ENCODE measurements at regions not wholly inside any gene's neighbourhood (a gene's known extent, or its start where the extent isn't known, plus 50 kb on each side); places are given as distances from the start of the nearest gene placed in this dataset.

- BruUV-seq (replicated peaks) = no TSS peak
- Histone ChIP-seq H3K27ac (ENCODE audit: low read length) (no peak overlapping the region), H3K4me3 (ENCODE audit: low read depth in 2 of 2, low read length in 2 of 2) (no peak overlapping the region), H3K36me3 (ENCODE audit: control insufficient read depth, insufficient read depth, low read length) (no peaks in the 10 kb centered on the region), H3K9me3 (ENCODE audit: control insufficient read depth, insufficient read depth, low read depth, low read length) (no peaks in the 10 kb centered on the region), H3K4me1 (ENCODE audit: control insufficient read depth, insufficient read depth, low read length) (no peaks in the 10 kb centered on the region), H3K27me3 (ENCODE audit: control insufficient read depth, insufficient read depth, low read length) (no peaks in the 10 kb centered on the region)
- CTCF ChIA-PET = no interaction called here
- intact Hi-C loops (cut with micrococcal nuclease; ENCODE audit: unreplicated experiment) = no loop called here
- ATAC-seq (no peak), DNase-seq (ENCODE audit: low read depth, low spot score) (no peak)
- POLR2A ChIA-PET = no interaction called here
- no peak for TF ChIP-seq POLR2AphosphoS5 (IDR thresholded peaks at IDR 0.05; ENCODE audit: low read depth, low read length)
- in situ Hi-C loops (cut with HindIII; ENCODE audit: low pct_unique_long_range_greater_than_20kb, low sequenced_read_pairs) = no loop called here
These were observed 487.0 kb downstream of the TRAM1L1 start for GRCh38 chr4:116598155-116598979.

- Histone ChIP-seq H3K27me3 (ENCODE audit: control insufficient read depth, insufficient read depth, low read length) (no peaks in the 10 kb centered on the region), H3K4me3 (ENCODE audit: low read depth in 2 of 2, low read length in 2 of 2) (no peak overlapping the region), H3K27ac (ENCODE audit: low read length) (no peak overlapping the region), H3K4me1 (ENCODE audit: control insufficient read depth, insufficient read depth, low read length) (no peaks in the 10 kb centered on the region), H3K36me3 (ENCODE audit: control insufficient read depth, insufficient read depth, low read length) (no peaks in the 10 kb centered on the region), H3K9me3 (ENCODE audit: control insufficient read depth, insufficient read depth, low read depth, low read length) (no peaks in the 10 kb centered on the region)
- TF ChIP-seq POLR2AphosphoS5 (IDR thresholded peaks at IDR 0.05; ENCODE audit: low read depth, low read length) (no peak), TCF7L2 (IDR thresholded peaks at IDR 0.05; ENCODE audit: low read depth, low read length) (no peak), SIN3A (IDR thresholded peaks at IDR 0.05; ENCODE audit: borderline replicate concordance, insufficient read depth, low read depth, low read length) (no peak), REST (IDR thresholded peaks at IDR 0.05; ENCODE audit: insufficient read depth in 1 of 2, low read depth in 2 of 2, low read length in 1 of 2) (no peak)
- TF ChIP-seq, protein P1, sequence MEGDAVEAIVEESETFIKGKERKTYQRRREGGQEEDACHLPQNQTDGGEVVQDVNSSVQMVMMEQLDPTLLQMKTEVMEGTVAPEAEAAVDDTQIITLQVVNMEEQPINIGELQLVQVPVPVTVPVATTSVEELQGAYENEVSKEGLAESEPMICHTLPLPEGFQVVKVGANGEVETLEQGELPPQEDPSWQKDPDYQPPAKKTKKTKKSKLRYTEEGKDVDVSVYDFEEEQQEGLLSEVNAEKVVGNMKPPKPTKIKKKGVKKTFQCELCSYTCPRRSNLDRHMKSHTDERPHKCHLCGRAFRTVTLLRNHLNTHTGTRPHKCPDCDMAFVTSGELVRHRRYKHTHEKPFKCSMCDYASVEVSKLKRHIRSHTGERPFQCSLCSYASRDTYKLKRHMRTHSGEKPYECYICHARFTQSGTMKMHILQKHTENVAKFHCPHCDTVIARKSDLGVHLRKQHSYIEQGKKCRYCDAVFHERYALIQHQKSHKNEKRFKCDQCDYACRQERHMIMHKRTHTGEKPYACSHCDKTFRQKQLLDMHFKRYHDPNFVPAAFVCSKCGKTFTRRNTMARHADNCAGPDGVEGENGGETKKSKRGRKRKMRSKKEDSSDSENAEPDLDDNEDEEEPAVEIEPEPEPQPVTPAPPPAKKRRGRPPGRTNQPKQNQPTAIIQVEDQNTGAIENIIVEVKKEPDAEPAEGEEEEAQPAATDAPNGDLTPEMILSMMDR (IDR thresholded peaks at IDR 0.05) = no peak
- ATAC-seq (no peak), DNase-seq (ENCODE audit: low read depth, low spot score) (no peak)
- in situ Hi-C loops (cut with HindIII; ENCODE audit: low pct_unique_long_range_greater_than_20kb, low sequenced_read_pairs) (no loop called here), intact Hi-C loops (cut with micrococcal nuclease; ENCODE audit: unreplicated experiment) (no loop called here)
- ChIA-PET CTCF (no interaction called here), POLR2A (no interaction called here)
- no TSS peak for BruUV-seq (replicated peaks)
These were observed 494.7 kb downstream of the TRAM1L1 start for GRCh38 chr4:116590648-116591047.

DNA sequence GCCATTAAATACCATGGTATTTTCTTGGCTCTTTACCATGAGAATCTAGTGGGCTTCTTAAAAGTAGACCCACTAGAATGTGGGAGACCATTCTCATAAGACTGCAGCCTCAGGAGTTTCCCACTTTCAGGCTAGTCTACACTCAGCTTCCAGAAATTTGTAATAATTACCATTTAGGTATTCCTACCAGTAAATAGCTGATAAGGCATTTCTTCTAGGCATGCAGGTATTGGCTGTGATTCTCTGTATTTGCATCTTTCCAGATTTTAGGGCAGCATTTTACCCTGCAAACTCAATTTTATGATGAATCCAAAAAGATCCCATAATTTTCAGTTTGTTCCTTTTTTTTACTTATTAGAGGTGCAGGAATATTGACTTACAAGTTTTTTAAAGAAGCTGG is 496.6 kb downstream of the TRAM1L1 start:
- ChIA-PET POLR2A (no interaction called here), CTCF (no interaction called here)
- Histone ChIP-seq H3K36me3 (ENCODE audit: control insufficient read depth, insufficient read depth, low read length) (no peaks in the 10 kb centered on the region), H3K27ac (ENCODE audit: low read length) (no peak overlapping the region), H3K9me3 (ENCODE audit: control insufficient read depth, insufficient read depth, low read depth, low read length) (no peaks in the 10 kb centered on the region), H3K27me3 (ENCODE audit: control insufficient read depth, insufficient read depth, low read length) (no peaks in the 10 kb centered on the region), H3K4me3 (ENCODE audit: low read depth in 2 of 2, low read length in 2 of 2) (no peak overlapping the region), H3K4me1 (ENCODE audit: control insufficient read depth, insufficient read depth, low read length) (no peaks in the 10 kb centered on the region)
- TF ChIP-seq, protein P1 (IDR thresholded peaks at IDR 0.05) = no peak
- TF ChIP-seq TCF7L2 (IDR thresholded peaks at IDR 0.05; ENCODE audit: low read depth, low read length) (no peak), SIN3A (IDR thresholded peaks at IDR 0.05; ENCODE audit: borderline replicate concordance, insufficient read depth, low read depth, low read length) (no peak), POLR2AphosphoS5 (IDR thresholded peaks at IDR 0.05; ENCODE audit: low read depth, low read length) (no peak), REST (IDR thresholded peaks at IDR 0.05; ENCODE audit: insufficient read depth in 1 of 2, low read depth in 2 of 2, low read length in 1 of 2) (no peak)
- in situ Hi-C loops (cut with HindIII; ENCODE audit: low pct_unique_long_range_greater_than_20kb, low sequenced_read_pairs) (no loop called here), intact Hi-C loops (cut with micrococcal nuclease; ENCODE audit: unreplicated experiment) (no loop called here)
- DNase-seq (ENCODE audit: low read depth, low spot score) = no peak
- no peak for ATAC-seq
- no TSS peak for BruUV-seq (replicated peaks)
